ENCODE measurements at regions not wholly inside any gene's neighbourhood (a gene's known extent, or its start where the extent isn't known, plus 50 kb on each side); places are given as distances from the start of the nearest gene placed in this dataset.

DNA sequence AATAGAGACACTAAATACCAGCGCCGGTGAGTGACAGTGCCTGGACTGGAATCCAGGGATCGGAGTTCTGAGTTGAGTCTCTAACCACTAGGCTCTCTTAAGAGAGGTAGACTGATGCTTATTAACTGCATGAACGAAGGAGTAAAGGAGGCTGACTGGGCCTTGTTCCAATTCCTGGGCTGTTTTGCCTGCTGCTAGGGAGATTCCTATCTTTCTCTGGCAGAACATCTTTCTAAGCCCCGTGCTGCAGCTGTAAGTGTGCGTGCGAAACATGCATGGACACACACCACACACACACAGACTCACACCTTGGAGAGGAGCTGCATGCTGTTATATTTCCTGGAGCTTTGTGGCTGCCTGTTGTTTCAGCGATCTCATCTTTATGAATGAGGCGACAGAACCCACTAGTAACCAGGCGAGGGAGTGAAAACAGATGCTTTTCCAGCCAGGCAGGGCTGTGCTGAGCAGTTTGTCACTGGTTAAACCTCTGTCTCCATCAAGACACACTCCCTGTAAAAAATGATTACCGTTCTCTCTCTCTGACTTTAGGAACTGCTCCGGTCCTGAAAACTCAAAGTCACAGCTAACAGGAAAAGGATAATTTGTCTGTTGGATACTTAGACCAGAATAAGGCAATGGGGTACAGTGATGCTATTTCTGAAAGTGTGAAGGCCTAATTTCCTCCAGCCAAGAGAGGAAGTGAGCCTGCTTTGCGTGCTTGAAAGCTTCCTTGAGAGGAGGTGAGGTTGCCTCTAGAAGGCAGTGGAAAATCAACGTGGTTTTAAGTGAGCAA lies 157.4 kb upstream of the ZNF217 start:
- peaks cover 55 to 56% of the 10 kb centered on the region in 2 experiments for H3K4me1 Mint-ChIP-seq
- no peak overlapping the region for H4K5ac ChIP-seq (ENCODE audit: insufficient read length, low read depth, low read length)
- no CpG with 5 or more reads among the region's 14 CpGs for WGBS (ENCODE audit: extremely low coverage, insufficient read length, low lambda C conversion rate)

More for the DNA sequence above, 157.4 kb upstream of the ZNF217 start:
- H3K36me3 Mint-ChIP-seq (ENCODE audit: insufficient read depth in 1 of 3, low read depth in 3 of 3): no peaks in the 10 kb centered on the region
- no peaks in the 10 kb centered on the region for H3K27me3 ChIP-seq (ENCODE audit: insufficient read depth, low read length)
- no peaks in the 10 kb centered on the region for H3K27me3 Mint-ChIP-seq (ENCODE audit: low read depth)
- peak overlapping the region; percentile 71 for H3K14ac ChIP-seq (ENCODE audit: insufficient read depth, low read length)
- TF ChIP-seq, protein P1, sequence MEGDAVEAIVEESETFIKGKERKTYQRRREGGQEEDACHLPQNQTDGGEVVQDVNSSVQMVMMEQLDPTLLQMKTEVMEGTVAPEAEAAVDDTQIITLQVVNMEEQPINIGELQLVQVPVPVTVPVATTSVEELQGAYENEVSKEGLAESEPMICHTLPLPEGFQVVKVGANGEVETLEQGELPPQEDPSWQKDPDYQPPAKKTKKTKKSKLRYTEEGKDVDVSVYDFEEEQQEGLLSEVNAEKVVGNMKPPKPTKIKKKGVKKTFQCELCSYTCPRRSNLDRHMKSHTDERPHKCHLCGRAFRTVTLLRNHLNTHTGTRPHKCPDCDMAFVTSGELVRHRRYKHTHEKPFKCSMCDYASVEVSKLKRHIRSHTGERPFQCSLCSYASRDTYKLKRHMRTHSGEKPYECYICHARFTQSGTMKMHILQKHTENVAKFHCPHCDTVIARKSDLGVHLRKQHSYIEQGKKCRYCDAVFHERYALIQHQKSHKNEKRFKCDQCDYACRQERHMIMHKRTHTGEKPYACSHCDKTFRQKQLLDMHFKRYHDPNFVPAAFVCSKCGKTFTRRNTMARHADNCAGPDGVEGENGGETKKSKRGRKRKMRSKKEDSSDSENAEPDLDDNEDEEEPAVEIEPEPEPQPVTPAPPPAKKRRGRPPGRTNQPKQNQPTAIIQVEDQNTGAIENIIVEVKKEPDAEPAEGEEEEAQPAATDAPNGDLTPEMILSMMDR (conservative IDR thresholded peaks at IDR 0.05): no peak
- no peak overlapping the region for H2BK20ac ChIP-seq (ENCODE audit: low read depth, low read length, poor library complexity, severe bottlenecking)
- no peak overlapping the region for H3K4me3 Mint-ChIP-seq
- no peak overlapping the region for H3K4me2 ChIP-seq (ENCODE audit: insufficient read depth, insufficient read length, low read length)
- peak overlapping the region; percentile 59 for H3K18ac ChIP-seq (ENCODE audit: insufficient read length, low read depth, low read length)
- no peak overlapping the region for H3K23ac ChIP-seq (ENCODE audit: insufficient read length, low read depth, low read length)
- no peak overlapping the region for H3K4ac ChIP-seq (ENCODE audit: low read depth, low read length)
- DNase-seq: no peak
- no peak overlapping the region for H2BK15ac ChIP-seq (ENCODE audit: low read depth, low read length)
- H3K79me2 ChIP-seq (ENCODE audit: insufficient read depth, low read length): no peaks in the 10 kb centered on the region
- no peak overlapping the region for H2AK5ac ChIP-seq (ENCODE audit: insufficient read length, low read length)
- no peaks in the 10 kb centered on the region for H4K20me1 ChIP-seq (ENCODE audit: control insufficient read depth, insufficient read depth, insufficient read length)
- H4K8ac ChIP-seq (replicated peaks; ENCODE audit: insufficient read length, low read depth, low read length): no peak overlapping the region
- H3K9ac ChIP-seq (ENCODE audit: extremely low read depth, insufficient read length, low read length): no peak overlapping the region
- H3K79me1 ChIP-seq (ENCODE audit: insufficient read depth, low read depth, low read length, poor library complexity, severe bottlenecking): no peaks in the 10 kb centered on the region
- H3K27ac Mint-ChIP-seq: peak overlapping the region; percentile 88 to 93 (median 92)
- no peak overlapping the region for H4K91ac ChIP-seq (ENCODE audit: insufficient read length, low read depth, low read length)
- no peak overlapping the region for H2BK5ac ChIP-seq (ENCODE audit: insufficient read length, low read length)
- H2BK12ac ChIP-seq (ENCODE audit: insufficient read length, low read depth, low read length): no peak overlapping the region
- no peak overlapping the region for H3T11ph ChIP-seq (ENCODE audit: low read length)
- H3K56ac ChIP-seq (ENCODE audit: insufficient read length, low read depth, low read length): no peak overlapping the region
- H3K27ac ChIP-seq (ENCODE audit: insufficient read length, low read depth, low read length): peak overlapping the region; percentile 73
- peak overlapping the region; percentile 67 for H2AFZ ChIP-seq (ENCODE audit: low read length)
- no peaks in the 10 kb centered on the region for H3K9me3 Mint-ChIP-seq
- peaks cover 17% of the 10 kb centered on the region for H3K4me1 ChIP-seq (ENCODE audit: insufficient read depth, low read length)
- no peaks in the 10 kb centered on the region for H3K23me2 ChIP-seq (ENCODE audit: insufficient read length, low read depth, low read length, poor library complexity, severe bottlenecking)
- H3K9me3 ChIP-seq (ENCODE audit: control insufficient read depth, low read depth, low read length): no peaks in the 10 kb centered on the region
- H2BK120ac ChIP-seq (ENCODE audit: low read depth, low read length, poor library complexity, severe bottlenecking): no peak overlapping the region
